GM23338 (cell line): ENCODE measurements at regions not wholly inside any gene's neighbourhood (a gene's known extent, or its start where the extent isn't known, plus 50 kb on each side); places are given as distances from the start of the nearest gene placed in this dataset.

ENCODE experiments used
- ATAC-seq: fragments of 200-7000 bp; cut with Tn5 transposase; 3 replicates; pipeline ENCODE4 v1.9.1; 2020
- DNase-seq: peaks from one replicate; pipeline ENCODE4 v3.0.0-alpha.2; 2015; ENCODE audit warnings: low spot score
- H2AFZ ChIP-seq: fragments of 200-600 bp; sonication (generic); 2 replicates; pipeline ENCODE4 v1.8.0; 2016; ENCODE audit warnings: antibody characterized with exemption, mild to moderate bottlenecking, moderate library complexity
- H3F3A ChIP-seq: fragments of 200-600 bp; sonication (generic); replicated peaks from 2 replicates; pipeline ENCODE4 v1.8.0; 2017; ENCODE audit warnings: antibody characterized with exemption, mixed run types, low read depth
- H3K27ac ChIP-seq: fragments of 200-600 bp; sonication (generic); 2 replicates; pipeline ENCODE4 v1.6.1; 2016; ENCODE audit warnings: low read depth
- H3K27me3 ChIP-seq: fragments of 200-600 bp; sonication (generic); 2 replicates; pipeline ENCODE4 v1.8.0; 2016; ENCODE audit warnings: mild to moderate bottlenecking, mixed run types, moderate library complexity; ENCODE audit not compliant: insufficient read depth
- H3K36me3 ChIP-seq: fragments of 200-600 bp; sonication (generic); 2 replicates; pipeline ENCODE4 v1.8.0; 2016; ENCODE audit warnings: mild to moderate bottlenecking; ENCODE audit not compliant: insufficient read depth
- H3K4me1 ChIP-seq: fragments of 200-600 bp; sonication (generic); 2 replicates; pipeline ENCODE4 v1.8.0; 2016; ENCODE audit warnings: mild to moderate bottlenecking, moderate library complexity; ENCODE audit not compliant: insufficient read depth
- H3K4me2 ChIP-seq: fragments of 200-600 bp; sonication (generic); 2 replicates; pipeline ENCODE4 v1.7.1; 2017; ENCODE audit warnings: mixed run types
- H3K4me3 ChIP-seq: fragments of 200-600 bp; sonication (generic); 2 replicates; pipeline ENCODE4 v1.6.1; 2016; ENCODE audit warnings: mixed run types
- H3K79me2 ChIP-seq: fragments of 200-600 bp; sonication (generic); replicated peaks from 2 replicates; pipeline ENCODE4 v1.8.0; 2017; ENCODE audit warnings: mild to moderate bottlenecking; ENCODE audit not compliant: insufficient read depth
- H3K9me2 ChIP-seq: fragments of 200-600 bp; sonication (generic); 2 replicates; pipeline ENCODE4 v1.8.0; 2017; ENCODE audit not compliant: insufficient read depth
- H4K20me1 ChIP-seq: fragments of 200-600 bp; sonication (generic); replicated peaks from 2 replicates; pipeline ENCODE4 v1.8.0; 2017; ENCODE audit warnings: mild to moderate bottlenecking; ENCODE audit not compliant: insufficient read depth
- H3K27ac Mint-ChIP-seq: 2 replicates; pipeline ENCODE4 v1.8.0; 2020; ENCODE audit warnings: inconsistent platforms, mild to moderate bottlenecking, moderate library complexity, mixed read lengths
- H3K27me3 Mint-ChIP-seq: 3 replicates; pipeline ENCODE4 v1.8.0; 2022; ENCODE audit warnings: low read depth, mild to moderate bottlenecking, moderate library complexity, mixed read lengths, inconsistent platforms; ENCODE audit not compliant: insufficient read depth, poor library complexity
- H3K36me3 Mint-ChIP-seq: 3 replicates; pipeline ENCODE4 v1.8.0; 2021; ENCODE audit warnings: low read depth, mild to moderate bottlenecking, inconsistent platforms, moderate library complexity, mixed read lengths
- H3K4me1 Mint-ChIP-seq: 3 replicates; pipeline ENCODE4 v1.8.0; 2020; ENCODE audit warnings: mild to moderate bottlenecking, inconsistent platforms, mixed read lengths
- H3K4me3 Mint-ChIP-seq: 3 replicates; pipeline ENCODE4 v1.8.0; 2021; ENCODE audit warnings: moderate library complexity, mild to moderate bottlenecking, inconsistent platforms, mixed read lengths
- H3K9me3 Mint-ChIP-seq: 3 replicates; pipeline ENCODE4 v1.8.0; 2020; ENCODE audit warnings: moderate library complexity, mild to moderate bottlenecking, inconsistent platforms, mixed read lengths
- CREB1 ChIP-seq: fragments of 250-450 bp; sonication (Bioruptor Pico); IDR thresholded peaks from 2 replicates; pipeline ENCODE4 v1.5.0; 2020; ENCODE audit warnings: low read depth, mild to moderate bottlenecking, moderate library complexity
- CTCF ChIP-seq, 2 experiments: fragments of 200-600 bp in 1 of 2; sonication (generic) in 1 of 2; conservative IDR thresholded peaks; 2 replicates each; pipeline versions ENCODE4 v1.5.1 to v1.6.1; 2016 to 2017; ENCODE audit warnings: antibody characterized with exemption in 2 of 2, low read depth in 2 of 2, mild to moderate bottlenecking in 2 of 2, moderate library complexity in 1 of 2
- ETS1 ChIP-seq: IDR thresholded peaks from 2 replicates; pipeline ENCODE4 v1.6.1; 2016; ENCODE audit warnings: antibody characterized with exemption
- EZH2 ChIP-seq: fragments of 200-600 bp; sonication (generic); IDR thresholded peaks from one replicate; pipeline ENCODE4 v1.8.0; 2017; ENCODE audit warnings: antibody characterized with exemption, mild to moderate bottlenecking, low read depth; ENCODE audit not compliant: unreplicated experiment
- EZH2phosphoT487 ChIP-seq: fragments of 200-600 bp; sonication (generic); IDR thresholded peaks from one replicate; pipeline ENCODE4 v1.8.1; 2018; ENCODE audit warnings: antibody characterized with exemption; ENCODE audit not compliant: unreplicated experiment
- JUNB ChIP-seq: IDR thresholded peaks from one replicate; pipeline ENCODE4 v1.6.1; 2016; ENCODE audit warnings: antibody characterized with exemption; ENCODE audit not compliant: unreplicated experiment
- NANOG ChIP-seq: IDR thresholded peaks from 2 replicates; pipeline ENCODE4 v1.6.1; 2016; ENCODE audit warnings: antibody characterized with exemption, borderline replicate concordance
- POLR2AphosphoS5 ChIP-seq: IDR thresholded peaks from 2 replicates; pipeline ENCODE4 v1.6.1; 2016; ENCODE audit warnings: antibody characterized with exemption, low read depth
- STAT1 ChIP-seq: IDR thresholded peaks from one replicate; pipeline ENCODE4 v1.6.1; 2016; ENCODE audit warnings: antibody characterized with exemption; ENCODE audit not compliant: unreplicated experiment
- ZNF114 ChIP-seq: fragments of 250-450 bp; sonication (Bioruptor Pico); IDR thresholded peaks from 2 replicates; pipeline ENCODE4 v1.5.0; 2020; ENCODE audit warnings: mild to moderate bottlenecking, moderate library complexity
- ZNF331 ChIP-seq: fragments of 250-450 bp; sonication (Bioruptor Pico); IDR thresholded peaks from 2 replicates; pipeline ENCODE4 v1.5.0; 2020; ENCODE audit warnings: low read depth, mild to moderate bottlenecking, moderate library complexity

- no peak overlapping the region for H3K27ac ChIP-seq
- no peaks in the 10 kb centered on the region for H3F3A ChIP-seq
- no peaks in the 10 kb centered on the region for H3K27me3 ChIP-seq
- no peak for ATAC-seq
- Mint-ChIP-seq H3K4me3 (no peak overlapping the region), H3K9me3 (peaks cover 21% of the 10 kb centered on the region), H3K27me3 (peaks cover 13% of the 10 kb centered on the region), H3K27ac (no peak overlapping the region), H3K36me3 (peaks cover 8% of the 10 kb centered on the region; the same call in 2 of the 3 replicates), H3K4me1 (peaks cover 6% of the 10 kb centered on the region; the same call in 2 of the 3 replicates)
- TF ChIP-seq ZNF331 (CRISPR knock-in tag) (no peak), ZNF114 (CRISPR knock-in tag) (no peak), ETS1 (no peak), EZH2phosphoT487 (no peak), POLR2AphosphoS5 (no peak), CREB1 (CRISPR knock-in tag) (no peak), STAT1 (no peak), JUNB (no peak)
- no peak overlapping the region for H3K4me3 ChIP-seq
- H3K79me2 ChIP-seq: no peaks in the 10 kb centered on the region
- no peaks in the 10 kb centered on the region for H3K4me1 ChIP-seq
- no peak overlapping the region for H3K4me2 ChIP-seq
- DNase-seq: no peak
- no peak overlapping the region for H2AFZ ChIP-seq
- H3K9me2 ChIP-seq: no peaks in the 10 kb centered on the region
- H4K20me1 ChIP-seq: no peaks in the 10 kb centered on the region
- H3K36me3 ChIP-seq: no peaks in the 10 kb centered on the region
Observed at GRCh38 chr2:240362826-240363745, 72.4 kb upstream of the GPC1 start.

GRCh38 chr2:240363746-240364581, 71.5 kb upstream of the GPC1 start:
- no peaks in the 10 kb centered on the region for H3K27me3 ChIP-seq
- no peak overlapping the region for H3K4me3 Mint-ChIP-seq
- H3K79me2 ChIP-seq: no peaks in the 10 kb centered on the region
- H3K36me3 Mint-ChIP-seq: peaks cover 8% of the 10 kb centered on the region; the same call in 2 of the 3 replicates
- no peak overlapping the region for H3K27ac ChIP-seq
- peak overlapping the region; percentile 32; the same call in 1 of the 2 replicates for H3K27ac Mint-ChIP-seq
- H3K9me2 ChIP-seq: no peaks in the 10 kb centered on the region
- H2AFZ ChIP-seq: no peak overlapping the region
- H3K4me1 Mint-ChIP-seq: peaks cover 6% of the 10 kb centered on the region; the same call in 2 of the 3 replicates
- no peaks in the 10 kb centered on the region for H4K20me1 ChIP-seq
- DNase-seq: no peak
- H3F3A ChIP-seq: no peaks in the 10 kb centered on the region
- peaks cover 13% of the 10 kb centered on the region for H3K27me3 Mint-ChIP-seq
- H3K4me1 ChIP-seq: no peaks in the 10 kb centered on the region
- no peak for ATAC-seq
- no peak overlapping the region for H3K4me2 ChIP-seq
- no peaks in the 10 kb centered on the region for H3K36me3 ChIP-seq
- no peak overlapping the region for H3K4me3 ChIP-seq
- peaks cover 21% of the 10 kb centered on the region for H3K9me3 Mint-ChIP-seq
- TF ChIP-seq JUNB (no peak), STAT1 (no peak), CTCF (conservative IDR thresholded peaks at IDR 0.05; ENCODE audit: low read depth in 2 of 2) (no peak), ETS1 (no peak), EZH2 (no peak), EZH2phosphoT487 (no peak), NANOG (no peak), CREB1 (CRISPR knock-in tag) (no peak), ZNF114 (CRISPR knock-in tag) (no peak)
